ENCODE measurements at regions not wholly inside any gene's neighbourhood (a gene's known extent, or its start where the extent isn't known, plus 50 kb on each side); places are given as distances from the start of the nearest gene placed in this dataset.

DNA sequence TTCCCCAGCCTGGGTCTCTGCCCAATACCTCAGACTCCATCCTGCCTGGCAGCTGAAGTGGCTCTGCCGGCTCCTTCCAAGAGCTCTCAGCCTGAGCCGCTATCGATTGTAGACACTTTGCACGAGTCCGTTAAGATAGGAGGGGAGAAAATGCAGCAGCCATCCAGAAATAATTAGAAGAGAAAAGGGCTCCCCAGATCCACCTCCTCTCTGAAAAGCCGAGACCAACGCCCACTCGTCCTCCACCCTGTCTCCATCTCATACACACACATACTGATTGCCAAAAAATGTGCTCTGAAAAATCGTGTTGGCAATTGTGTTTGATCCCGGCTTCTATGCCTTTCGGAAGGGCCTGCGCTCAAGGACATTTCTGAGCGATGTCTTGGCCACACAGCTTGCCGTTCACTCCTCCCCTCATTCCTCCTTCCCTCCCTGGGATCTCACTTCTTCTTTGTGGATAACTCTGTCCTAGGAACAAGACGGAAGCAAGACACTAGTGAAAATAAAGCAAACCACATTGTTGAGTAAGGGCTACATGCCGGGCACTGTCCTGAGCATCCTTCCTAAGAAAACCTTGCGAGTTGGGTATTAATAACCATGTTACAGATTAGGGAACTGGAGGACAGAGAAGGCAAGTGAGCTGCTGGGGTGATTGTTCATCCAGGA is 372.8 kb upstream of the MYT1L start:
- DNase-seq: peak; percentile 42

DNA sequence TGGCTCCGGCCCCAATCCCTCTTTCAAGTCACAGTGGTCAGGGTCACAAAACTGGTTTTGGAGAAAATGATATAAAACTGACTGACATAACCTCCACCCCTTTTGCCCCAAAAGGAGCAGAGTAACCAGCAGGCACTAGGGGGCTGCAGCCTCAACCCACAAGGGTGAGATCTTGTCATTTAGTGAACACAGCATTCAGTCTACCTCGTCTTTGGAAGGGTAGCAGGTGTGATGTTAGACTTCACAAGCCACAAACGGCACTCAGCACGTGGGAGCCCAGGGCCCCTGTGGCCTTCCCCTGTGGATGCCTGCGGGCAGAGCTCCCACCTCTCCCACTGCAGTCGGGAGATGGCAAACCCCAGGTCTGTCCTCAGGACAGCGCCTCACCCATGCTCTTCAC is 372.1 kb upstream of the MYT1L start:
- no peak for DNase-seq

DNA sequence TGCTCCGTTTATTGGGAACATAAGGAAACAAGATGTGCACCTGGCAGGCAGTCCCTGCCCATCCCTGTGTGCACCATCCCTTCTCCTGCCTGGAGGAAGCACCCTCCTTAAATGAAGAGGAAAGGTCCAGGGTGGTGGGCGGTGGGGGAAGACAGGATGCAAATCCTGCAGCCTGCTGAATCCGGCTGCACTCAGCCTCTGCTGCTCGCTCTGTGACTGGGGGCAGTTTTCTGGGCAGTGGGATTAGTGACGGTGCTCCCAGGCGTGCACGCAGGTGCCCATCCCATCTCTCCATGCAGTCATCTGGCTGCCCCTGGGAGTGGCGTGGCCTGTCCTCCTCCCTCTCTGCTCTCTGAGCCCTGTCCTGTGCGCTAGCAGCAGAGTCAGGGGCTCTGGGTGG is 371.3 kb upstream of the MYT1L start:
- no peak for DNase-seq

DNA sequence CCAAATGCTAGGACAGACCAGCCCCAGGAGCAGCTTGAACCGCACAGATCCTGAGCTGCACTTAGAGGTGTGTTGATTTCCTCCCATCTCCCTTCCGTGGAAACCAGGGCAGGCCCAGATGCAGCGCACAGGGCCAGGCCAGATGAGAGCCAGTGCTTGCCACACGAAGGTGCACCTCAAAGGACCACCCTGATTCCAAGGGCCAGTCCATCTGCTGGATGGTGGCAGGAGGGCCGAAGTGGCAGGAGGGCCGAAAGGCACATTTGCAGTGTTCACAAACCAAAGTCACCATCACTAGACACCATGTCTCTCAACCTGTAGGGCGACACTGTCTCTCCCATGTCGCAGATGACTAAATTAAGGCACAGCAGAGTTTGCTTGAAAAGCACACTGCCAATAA is 370.7 kb upstream of the MYT1L start:
- DNase-seq: no peak

DNA sequence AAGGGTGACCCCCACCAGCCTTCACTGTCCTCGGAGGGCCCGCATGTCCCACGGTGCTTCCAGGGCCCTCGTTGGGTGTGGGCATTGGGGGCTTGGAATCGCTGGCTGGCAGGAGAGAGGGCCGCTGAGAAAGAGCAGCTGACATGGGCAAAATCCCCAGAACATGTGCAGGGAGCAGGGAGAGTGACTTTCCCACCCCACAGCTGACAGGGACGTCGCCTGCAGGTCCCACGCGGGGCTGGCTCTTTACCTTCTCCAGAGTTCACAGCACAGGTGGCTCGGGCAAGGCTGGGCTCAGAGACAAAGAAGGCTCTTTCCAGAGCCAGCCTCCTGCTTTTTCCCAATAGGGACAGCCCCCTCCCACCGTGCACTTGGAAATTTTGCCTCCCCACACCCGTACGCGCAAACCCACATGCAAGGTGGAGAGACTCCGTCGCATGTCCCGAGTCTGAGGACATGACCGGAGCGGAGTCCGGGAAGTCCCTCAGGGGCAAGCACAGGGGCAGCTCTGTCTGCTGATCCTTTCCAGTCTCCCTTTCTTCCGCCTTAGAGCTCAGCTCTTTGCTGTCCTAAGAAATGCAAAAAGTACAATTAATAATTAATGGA is 370.2 kb upstream of the MYT1L start:
- DNase-seq: no peak

DNA sequence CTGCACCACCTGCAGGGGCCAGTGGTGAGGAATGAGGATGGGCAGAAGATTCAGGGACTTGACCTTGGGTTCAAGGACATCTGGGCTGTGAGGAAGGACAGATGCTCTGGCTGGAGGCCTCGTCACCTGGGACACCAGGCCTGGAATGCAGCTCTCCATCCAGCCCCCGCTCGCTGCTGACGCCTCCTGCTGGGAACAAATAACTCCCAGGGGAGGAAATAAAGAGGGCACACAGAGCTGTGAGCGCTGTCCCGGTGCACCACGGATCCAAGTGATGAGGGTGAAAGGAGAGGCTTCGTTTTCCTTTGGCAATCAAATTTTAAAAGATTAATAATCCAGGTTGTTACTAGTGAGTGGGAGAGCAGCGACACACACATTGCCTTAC is 368.0 kb upstream of the MYT1L start:
- DNase-seq: no peak

DNA sequence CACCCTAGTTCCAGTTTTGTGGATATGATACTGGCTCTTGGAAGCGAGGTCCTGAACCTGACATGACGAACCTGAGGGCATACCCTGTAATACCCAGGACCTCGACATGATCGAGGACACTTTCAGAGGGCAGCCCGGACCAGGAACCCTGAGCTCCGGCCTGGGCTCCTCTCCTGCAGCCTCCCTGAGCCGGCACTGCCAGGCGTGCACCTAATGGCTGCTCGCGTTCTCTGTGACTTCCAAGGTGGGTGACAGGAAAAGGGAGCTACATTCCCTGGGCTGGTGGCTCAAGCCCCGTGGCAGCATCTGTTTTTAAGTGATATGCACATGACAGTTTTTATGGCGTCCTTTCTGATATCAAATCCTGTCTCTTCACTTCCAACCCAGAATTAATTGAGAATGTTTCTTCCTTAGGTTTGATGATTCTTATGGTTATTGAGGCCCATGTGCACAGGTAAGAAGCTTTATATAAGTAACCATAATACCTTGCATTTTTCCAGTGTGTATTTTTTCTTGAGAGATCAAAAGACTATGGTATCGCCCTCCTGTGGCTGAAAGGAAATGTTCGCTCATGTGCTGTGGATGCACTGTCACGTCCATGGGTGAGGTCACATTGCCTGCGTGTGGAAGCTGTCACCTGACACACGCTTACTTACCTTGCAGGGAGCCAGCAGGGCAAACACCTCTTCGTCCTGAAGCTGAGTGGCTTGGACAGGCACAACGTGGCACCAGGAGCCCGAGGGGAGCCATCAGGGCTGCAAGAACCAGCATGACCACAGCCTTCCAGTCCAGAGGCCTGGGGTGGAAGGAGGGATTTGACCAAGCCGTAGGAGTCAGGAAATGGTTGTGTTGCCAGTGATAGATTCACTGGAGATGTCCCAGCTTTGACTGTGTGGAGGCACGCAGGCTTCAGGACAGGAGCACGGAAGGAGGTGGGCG is 367.4 kb upstream of the MYT1L start:
- DNase-seq: peak; percentile 19

DNA sequence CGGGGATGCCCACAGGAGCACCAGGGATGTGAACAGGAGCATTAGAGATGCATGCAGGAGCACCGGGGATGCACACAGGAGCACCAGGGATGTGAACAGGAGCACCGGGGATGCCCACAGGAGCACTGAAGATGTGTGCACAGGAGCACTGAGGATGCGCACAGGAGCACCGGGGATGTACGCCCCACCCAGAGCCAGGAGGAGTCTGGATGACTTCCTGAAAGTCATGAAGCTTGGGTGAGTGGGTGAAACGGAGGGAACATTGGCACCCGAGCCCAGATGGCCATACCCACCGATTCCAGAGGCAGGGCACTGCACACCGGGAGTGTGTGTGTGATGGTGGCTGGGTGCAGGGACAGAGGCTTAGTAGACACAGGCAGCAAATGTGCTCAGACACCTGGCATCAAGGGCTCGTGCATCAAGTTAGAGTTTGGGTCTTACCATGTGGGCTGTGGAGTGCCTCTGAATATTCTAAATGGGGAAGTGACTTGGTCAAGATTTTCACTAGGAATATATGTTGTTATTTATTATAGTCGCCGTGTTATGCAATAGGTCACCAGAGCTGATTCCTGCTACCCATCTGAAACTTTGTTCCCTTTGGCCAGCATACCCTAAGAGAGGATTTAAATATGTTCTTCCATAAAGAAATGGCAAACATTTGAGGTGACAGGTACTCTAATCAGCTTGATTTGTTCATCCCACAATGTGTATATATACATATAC is 365.8 kb upstream of the MYT1L start:
- DNase-seq: peak; percentile 27

DNA sequence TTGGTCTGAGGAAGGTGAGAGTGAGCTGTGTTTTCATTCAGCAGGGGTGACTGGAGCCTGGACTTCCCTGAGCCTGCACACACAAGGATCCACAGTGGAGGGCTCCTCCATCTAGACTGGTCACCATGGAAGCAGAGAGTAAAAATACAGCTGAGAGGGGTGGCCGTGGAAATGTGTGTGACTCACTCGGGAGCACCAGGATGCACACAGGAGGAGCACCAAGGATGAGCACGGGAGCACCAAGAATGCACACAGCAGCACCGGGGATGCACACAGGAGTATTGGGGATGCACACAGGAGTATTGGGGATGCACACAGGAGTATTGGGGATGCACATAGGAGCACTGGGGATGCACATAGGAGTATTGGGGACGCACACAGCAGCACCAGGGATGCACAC is 365.2 kb upstream of the MYT1L start:
- DNase-seq: no peak

DNA sequence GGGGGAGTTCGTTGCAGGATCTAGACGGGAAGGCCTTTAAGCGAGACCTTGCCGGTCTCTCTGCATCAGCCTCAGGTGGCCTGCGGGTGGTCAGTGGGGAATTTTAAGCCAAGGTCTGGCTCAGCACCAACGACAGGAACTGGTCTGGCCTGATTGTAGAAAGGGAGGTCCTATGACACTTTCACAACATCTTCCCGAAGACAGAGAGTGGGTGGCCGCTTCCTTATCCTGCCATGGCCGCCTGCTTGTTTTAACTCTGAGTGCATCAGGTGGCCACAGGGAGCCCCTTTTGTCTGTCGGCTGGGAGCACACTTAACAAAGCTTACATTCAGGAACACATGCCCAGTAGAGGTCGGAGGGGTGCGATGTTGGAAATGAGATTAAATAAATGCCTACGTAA is 363.7 kb upstream of the MYT1L start:
- DNase-seq: peak; percentile 70

DNA sequence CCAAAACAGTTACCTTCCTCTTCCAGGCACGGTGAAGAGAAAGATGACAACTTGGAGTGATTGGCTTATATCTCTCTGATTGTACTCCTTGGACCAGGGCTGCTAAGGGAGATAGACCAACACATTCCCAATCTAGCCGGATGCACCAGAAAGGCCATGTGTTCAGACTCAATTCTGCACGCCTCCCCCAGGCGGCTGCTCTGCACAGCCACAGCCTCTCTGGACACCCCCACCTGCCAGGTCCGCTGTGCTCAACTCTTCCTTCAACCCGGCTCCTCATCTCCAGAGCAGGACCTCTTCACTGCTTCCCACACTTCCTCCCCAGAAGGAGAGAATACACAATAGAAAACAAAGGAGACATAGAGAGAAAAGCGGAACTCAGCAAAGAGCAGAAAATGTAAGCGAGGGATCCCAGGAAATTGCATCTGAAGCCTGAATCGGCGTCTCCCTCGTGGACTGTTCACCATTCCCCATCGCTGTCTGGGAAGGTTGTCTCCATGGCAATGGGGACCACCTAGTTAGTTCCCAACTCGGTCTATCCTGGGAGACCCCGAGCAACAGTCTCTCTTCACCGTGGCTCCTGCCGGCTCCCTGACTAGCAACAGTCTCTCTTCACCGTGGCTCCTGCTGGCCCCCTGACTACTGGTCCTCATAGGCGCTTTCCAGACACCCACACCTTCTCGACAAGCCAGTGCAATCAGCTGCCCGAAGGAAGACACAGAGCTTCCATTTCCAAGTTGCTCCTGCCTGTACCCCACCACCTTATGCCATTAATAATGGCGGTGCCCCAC is 361.7 kb upstream of the MYT1L start:
- DNase-seq: no peak

DNA sequence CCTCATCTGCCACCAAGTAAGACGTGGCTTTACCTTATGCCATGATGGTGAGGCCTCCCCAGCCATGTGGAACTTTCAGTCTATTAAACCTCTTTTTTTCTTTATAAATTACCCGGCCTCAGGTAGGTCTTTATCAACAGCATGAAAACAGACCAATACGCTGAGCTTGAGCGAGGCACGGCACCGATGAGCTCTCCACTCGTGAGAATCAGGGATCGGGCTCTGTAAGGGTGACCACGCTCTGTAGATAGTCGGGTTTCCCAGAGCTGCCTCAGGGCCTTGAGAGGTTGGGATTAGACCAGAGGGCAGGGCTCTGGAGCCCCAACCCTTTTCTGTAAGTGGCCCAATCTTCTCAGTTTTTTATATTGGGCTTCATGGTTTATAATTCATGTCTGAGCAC is 360.3 kb upstream of the MYT1L start:
- no peak for DNase-seq

DNA sequence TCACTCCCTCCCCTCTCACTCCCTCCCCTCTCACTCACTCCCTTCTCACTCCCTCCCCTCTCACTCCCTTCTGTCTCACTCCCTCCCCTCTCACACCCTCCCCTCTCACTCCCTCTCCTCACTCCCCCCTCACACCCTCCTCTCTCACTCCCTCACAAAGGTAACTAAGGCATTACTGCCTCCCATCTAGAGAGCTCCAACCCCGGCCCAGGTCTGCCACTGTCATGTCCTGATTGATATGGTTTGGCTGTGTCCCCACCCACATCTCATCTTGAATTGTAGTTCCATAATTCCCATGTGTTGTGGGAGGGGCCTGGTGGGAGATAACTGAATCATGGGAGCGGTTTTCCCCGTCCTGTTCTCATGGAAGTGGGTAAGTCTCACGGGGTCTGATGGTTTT is 359.9 kb upstream of the MYT1L start:
- DNase-seq: no peak

DNA sequence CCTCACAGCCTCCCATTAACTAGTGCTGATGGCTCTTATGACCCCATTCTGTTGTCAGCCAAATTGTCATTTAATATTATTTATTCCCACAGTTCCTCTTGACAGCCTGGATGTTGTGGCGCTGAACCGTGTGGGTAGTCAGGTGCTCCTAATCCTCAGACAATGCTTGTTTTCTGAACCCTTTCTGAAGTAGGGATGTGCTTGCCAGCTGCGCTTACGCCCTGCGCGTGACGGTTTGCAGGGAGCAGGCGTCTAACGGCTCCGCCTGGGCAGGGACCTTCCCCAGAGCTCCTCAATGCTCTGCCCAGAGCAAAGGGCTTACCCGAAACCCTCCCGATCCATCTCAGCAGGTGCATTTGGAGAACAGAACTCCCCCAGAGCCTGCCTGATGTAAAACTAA is 358.2 kb upstream of the MYT1L start:
- DNase-seq: no peak

DNA sequence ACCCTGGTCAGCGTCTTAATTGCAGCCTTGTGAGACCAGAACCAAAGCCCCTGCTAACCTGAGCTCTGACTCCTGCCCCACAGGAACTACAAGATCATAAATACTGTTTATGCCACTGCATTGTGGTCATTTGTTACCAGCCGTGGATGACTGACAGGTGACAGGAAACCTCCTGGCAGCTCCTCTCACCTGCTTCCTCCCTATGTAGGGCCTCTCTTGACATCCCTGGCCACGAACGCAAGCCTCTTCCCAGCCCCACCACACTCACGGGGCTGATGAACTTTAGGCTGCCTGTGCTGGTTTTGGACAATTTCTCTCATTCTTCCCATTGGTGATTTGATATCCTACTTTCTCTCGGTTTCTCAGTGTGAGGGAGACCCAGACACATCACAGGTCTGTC is 357.2 kb upstream of the MYT1L start:
- DNase-seq: no peak

DNA sequence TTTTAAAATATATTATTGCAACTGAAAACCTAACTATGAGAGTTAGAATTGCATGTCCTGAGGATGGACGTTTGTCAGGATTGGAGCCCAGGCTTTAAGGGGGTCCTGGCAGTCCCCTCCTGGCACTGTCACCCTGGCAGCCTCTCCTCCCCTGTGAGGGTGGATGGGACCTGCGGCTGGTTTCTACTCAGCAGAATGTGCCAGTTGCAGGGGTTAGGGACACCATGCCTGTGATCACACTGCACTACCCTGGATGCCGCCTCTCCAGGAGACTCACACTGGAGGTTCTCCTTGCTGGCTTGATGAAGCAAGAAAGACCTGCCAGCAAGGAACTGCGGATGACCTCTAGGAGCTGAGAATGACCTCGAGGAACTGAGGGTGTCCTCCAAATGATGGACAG is 356.7 kb upstream of the MYT1L start:
- DNase-seq: no peak

DNA sequence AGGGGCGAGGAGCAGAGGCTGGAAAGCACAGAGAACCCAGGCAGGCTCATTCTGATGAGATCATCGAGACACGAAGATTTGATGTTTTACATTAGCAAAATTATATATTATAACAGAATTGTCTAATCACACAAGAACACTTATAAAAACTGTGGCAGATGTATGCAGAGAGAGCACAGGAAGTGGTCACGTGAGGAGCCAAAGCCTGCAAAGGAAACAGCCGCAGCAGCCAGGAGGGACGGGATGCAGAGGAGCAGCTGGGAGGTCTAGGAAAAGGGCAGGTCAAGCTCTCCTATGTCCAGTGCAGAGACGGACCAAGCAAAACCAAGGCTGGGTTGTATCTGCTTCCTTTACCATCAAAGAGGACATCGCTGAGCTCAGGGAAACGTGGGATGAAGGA is 355.1 kb upstream of the MYT1L start:
- DNase-seq: no peak

DNA sequence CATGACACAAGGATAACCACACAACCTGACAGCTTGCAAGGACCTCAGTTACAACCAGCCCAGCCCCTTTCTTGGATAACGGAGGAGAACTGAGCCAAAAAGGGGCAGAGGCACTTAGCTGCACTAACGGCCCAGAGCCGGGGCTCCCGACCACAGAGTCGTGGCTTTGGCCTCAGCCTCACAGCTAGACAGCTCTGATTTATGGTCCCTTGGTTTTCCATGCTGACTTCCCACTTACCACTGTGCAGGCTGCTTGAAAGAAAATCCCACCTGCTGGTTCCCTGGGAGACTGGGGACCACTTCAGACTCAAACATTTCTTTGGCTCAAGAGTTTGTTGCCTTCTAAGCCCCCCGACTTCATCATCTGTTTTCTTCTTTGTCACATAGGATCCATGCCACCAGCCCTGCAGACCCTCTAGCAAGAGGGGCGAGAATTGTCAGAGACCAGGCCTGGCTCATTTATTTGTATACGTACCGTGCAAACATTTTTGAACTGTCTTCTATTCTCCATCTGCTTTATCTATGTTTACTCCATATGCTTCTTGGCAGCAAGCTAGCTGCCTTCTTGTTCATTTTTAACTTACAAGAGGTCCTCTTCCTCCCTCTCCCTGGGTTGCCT is 352.6 kb upstream of the MYT1L start:
- no peak for DNase-seq

DNA sequence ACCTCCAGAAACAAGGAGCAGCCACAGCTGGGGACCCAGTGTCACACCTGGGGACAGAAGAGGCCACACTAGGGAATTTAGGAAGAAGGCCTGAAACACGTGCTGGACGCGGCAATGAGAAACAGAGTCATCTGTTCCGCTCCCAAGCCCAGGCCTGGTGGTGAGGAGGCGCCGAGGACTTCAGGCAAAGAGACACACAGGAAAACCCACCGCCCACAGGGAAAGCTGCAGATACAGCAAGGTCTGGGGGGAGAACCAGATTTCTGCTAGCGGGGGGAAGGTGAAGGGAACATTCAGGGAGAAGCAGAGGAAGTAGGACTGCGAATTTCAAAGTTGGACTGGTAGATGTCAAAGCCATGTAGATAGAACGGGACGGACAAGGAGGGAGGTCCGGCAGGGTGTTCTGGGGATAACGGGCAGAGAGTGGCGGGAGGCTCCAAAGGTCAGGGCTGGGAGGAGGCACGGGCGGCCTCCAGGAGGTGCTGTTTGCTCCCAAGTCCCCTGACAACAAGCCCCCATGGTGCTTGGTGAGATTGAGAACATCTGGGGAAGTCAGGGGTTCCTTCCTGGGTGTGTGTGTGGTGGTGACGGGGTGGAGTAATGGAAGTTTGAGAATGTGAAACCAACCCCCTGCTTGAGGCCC is 351.7 kb upstream of the MYT1L start:
- DNase-seq: no peak

DNA sequence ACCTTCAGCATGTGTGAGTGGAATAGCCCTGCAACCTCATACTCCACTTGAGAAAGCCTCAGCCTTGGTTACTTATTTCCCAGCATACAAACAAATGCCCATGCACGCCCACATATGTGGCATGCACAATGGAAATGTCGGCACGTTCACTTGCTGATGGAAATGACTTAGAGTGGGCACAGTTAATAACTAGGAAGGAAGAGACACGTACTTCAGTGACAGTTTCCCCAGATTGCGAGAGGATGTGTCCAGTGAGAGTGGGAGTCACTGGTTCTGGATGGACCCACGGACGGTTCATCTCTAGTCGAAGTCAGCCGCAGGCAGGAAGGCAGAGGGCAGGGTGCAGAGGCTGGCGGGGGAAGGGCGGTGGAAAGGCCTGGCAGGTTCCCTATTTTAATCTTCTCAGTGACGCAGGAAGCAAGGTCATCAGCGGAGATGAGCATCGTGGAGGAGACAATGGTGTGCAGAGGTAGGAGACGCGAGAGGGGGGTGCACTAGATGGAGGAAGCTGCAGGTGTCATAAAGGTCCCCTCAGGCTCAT is 350.7 kb upstream of the MYT1L start:
- DNase-seq: peak; percentile 60

DNA sequence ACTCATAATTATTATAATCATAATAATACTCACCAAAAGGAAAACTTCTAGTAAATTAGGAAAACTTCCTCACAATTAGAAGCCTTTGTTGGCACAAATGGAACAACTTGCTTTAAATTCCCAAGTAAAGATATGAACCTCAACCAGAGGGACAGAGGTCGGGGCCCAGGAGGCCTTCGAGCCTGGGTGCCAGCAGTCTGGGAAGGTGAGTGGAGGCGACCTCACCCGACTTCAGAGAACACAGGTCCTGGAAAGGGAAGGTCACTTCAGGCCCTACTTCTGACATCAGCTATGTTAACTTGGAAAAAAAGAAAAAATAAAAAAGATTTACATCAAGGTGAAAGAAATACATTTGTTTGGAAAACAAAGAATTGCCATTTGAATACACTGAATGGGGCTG is 350.0 kb upstream of the MYT1L start:
- no peak for DNase-seq
